ENCODE measurements at regions not wholly inside any gene's neighbourhood (a gene's known extent, or its start where the extent isn't known, plus 50 kb on each side); places are given as distances from the start of the nearest gene placed in this dataset.

DNA sequence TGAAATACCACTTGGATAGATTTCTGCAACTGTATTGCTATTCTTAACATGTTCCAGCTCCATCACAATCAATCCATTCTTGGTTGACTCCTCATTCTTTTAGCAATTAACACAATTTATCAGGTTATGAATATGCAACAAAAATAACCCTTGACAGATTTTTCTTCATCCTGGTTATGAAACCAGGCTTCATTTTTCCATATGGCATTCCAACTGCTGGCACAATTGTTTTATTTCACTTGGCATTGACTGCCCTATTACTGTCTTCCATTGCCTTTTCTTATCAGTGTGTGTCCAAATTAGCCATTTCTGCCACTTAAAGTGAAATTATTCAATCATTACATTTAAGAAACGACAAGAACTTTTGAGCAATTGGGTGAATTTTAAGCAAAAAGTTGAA, 388.8 kb upstream of the EPHA5 start:
- no peak for TF ChIP-seq FOXM1 (IDR thresholded peaks at IDR 0.05; ENCODE audit: borderline replicate concordance, low read depth)
- TF ChIP-seq, protein P1, sequence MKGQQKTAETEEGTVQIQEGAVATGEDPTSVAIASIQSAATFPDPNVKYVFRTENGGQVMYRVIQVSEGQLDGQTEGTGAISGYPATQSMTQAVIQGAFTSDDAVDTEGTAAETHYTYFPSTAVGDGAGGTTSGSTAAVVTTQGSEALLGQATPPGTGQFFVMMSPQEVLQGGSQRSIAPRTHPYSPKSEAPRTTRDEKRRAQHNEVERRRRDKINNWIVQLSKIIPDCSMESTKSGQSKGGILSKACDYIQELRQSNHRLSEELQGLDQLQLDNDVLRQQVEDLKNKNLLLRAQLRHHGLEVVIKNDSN (IDR thresholded peaks at IDR 0.05) = no peak
- TF ChIP-seq EGR1 (IDR thresholded peaks at IDR 0.05) = no peak

DNA sequence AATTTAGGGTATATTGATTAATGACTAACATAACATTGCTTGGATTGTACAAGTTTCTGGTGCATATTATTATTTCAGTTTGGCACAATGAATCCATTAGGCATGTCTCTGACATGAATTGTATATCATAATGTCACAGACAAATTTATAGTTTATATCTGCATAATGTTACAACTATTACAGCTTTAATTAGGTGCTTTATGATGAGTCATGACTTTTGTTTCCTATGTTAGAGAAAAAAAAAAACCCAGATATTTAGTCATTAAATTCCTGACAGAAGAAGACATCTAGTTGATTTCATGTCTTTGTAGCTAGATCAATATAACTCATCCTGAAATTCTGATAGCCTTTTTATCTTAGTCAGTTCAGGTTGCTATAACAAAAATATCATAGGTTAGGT, 385.7 kb upstream of the EPHA5 start:
- no peak for TF ChIP-seq CEBPB (IDR thresholded peaks at IDR 0.05)
- no peak for TF ChIP-seq NFIC (IDR thresholded peaks at IDR 0.05)

DNA sequence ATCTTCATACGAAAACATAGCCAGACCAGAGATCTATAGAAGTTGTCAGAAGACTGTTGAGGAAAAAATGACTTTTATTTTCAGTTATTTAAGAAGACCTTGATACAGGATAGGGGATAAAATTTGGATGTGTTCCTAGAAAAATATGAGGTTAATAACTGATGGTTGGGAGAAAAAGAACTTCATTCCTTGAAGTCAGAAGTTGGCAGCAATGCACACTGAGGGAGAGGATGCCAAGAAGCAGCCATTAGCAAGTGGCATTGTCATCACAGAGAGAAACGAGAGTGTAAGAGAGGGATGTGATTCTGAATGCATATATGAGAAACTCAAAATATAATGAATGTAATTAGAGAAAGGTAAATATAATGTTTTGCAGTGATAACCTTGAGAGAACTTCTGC, 382.1 kb upstream of the EPHA5 start:
- TF ChIP-seq, protein P2, sequence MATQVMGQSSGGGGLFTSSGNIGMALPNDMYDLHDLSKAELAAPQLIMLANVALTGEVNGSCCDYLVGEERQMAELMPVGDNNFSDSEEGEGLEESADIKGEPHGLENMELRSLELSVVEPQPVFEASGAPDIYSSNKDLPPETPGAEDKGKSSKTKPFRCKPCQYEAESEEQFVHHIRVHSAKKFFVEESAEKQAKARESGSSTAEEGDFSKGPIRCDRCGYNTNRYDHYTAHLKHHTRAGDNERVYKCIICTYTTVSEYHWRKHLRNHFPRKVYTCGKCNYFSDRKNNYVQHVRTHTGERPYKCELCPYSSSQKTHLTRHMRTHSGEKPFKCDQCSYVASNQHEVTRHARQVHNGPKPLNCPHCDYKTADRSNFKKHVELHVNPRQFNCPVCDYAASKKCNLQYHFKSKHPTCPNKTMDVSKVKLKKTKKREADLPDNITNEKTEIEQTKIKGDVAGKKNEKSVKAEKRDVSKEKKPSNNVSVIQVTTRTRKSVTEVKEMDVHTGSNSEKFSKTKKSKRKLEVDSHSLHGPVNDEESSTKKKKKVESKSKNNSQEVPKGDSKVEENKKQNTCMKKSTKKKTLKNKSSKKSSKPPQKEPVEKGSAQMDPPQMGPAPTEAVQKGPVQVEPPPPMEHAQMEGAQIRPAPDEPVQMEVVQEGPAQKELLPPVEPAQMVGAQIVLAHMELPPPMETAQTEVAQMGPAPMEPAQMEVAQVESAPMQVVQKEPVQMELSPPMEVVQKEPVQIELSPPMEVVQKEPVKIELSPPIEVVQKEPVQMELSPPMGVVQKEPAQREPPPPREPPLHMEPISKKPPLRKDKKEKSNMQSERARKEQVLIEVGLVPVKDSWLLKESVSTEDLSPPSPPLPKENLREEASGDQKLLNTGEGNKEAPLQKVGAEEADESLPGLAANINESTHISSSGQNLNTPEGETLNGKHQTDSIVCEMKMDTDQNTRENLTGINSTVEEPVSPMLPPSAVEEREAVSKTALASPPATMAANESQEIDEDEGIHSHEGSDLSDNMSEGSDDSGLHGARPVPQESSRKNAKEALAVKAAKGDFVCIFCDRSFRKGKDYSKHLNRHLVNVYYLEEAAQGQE (IDR thresholded peaks at IDR 0.05; ENCODE audit: low read depth) = no peak
- TF ChIP-seq TAF1 (IDR thresholded peaks at IDR 0.05; ENCODE audit: low read depth) (no peak), NFIC (IDR thresholded peaks at IDR 0.05) (no peak), TEAD4 (IDR thresholded peaks at IDR 0.05) (no peak), RAD21 (IDR thresholded peaks at IDR 0.05; ENCODE audit: low read depth) (no peak)
- TF ChIP-seq, protein P3, sequence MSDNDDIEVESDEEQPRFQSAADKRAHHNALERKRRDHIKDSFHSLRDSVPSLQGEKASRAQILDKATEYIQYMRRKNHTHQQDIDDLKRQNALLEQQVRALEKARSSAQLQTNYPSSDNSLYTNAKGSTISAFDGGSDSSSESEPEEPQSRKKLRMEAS (IDR thresholded peaks at IDR 0.05) = no peak
- TF ChIP-seq, protein P1 (IDR thresholded peaks at IDR 0.05) = no peak

DNA sequence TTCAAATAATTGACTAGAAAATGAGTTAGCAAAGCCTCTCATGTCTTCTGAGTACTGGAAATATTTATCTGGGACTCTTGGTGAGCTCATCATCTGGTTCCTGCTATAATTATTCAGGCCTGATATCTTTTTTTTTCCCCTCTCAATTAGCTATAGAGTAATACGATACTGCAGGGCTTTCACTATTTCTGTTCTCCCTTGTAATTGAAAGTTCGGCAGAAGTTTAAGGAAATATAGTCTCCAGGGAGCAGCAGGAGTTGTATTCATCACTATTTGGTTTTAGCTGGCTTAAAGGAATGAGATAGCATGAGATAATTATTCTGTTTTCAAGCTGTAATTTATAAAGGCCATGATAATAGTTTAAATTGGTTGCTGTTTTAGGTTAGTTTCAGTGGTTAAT, 378.6 kb upstream of the EPHA5 start:
- TF ChIP-seq, protein P1 (IDR thresholded peaks at IDR 0.05) = no peak
- TF ChIP-seq, protein P3 (IDR thresholded peaks at IDR 0.05) = no peak
- TF ChIP-seq FOXM1 (IDR thresholded peaks at IDR 0.05; ENCODE audit: borderline replicate concordance, low read depth) (no peak), CREB1 (IDR thresholded peaks at IDR 0.05; ENCODE audit: low read depth) (no peak), RAD21 (IDR thresholded peaks at IDR 0.05; ENCODE audit: low read depth) (no peak), EP300 (IDR thresholded peaks at IDR 0.05; ENCODE audit: borderline replicate concordance) (no peak), TCF12 (IDR thresholded peaks at IDR 0.05; ENCODE audit: low read depth) (no peak), YY1 (IDR thresholded peaks at IDR 0.05; ENCODE audit: low read depth) (no peak), EGR1 (IDR thresholded peaks at IDR 0.05) (no peak), NFIC (IDR thresholded peaks at IDR 0.05) (no peak), TAF1 (IDR thresholded peaks at IDR 0.05; ENCODE audit: low read depth) (no peak), TEAD4 (IDR thresholded peaks at IDR 0.05) (no peak), ZBTB7A (IDR thresholded peaks at IDR 0.05; ENCODE audit: low read depth) (no peak), CEBPB (IDR thresholded peaks at IDR 0.05) (no peak)
- TF ChIP-seq, protein P2 (IDR thresholded peaks at IDR 0.05; ENCODE audit: low read depth) = no peak

DNA sequence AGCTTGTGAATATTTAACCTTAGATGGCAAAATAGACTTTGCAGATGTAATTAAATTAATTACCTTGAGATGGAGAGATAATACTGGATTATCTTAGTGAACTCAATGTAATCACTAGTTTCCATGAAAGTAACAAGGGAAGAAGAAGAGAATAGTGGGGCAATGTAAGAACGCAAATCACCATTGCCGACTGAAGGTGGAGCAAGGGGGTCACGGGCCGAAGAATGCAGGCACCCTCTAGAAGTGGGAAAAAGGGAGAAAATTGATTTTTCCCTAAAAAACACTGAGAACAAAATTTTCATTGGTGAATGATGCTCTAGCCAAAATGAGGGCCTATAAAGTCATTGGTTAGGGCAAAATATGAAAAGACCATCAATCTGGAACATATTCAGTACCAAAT, 375.6 kb upstream of the EPHA5 start:
- TF ChIP-seq NFIC (IDR thresholded peaks at IDR 0.05) (no peak), EGR1 (IDR thresholded peaks at IDR 0.05) (no peak), TAF1 (IDR thresholded peaks at IDR 0.05; ENCODE audit: low read depth) (no peak), FOXM1 (IDR thresholded peaks at IDR 0.05; ENCODE audit: borderline replicate concordance, low read depth) (no peak), CEBPB (IDR thresholded peaks at IDR 0.05) (no peak), YY1 (IDR thresholded peaks at IDR 0.05; ENCODE audit: low read depth) (no peak), TEAD4 (IDR thresholded peaks at IDR 0.05) (no peak), ZBTB7A (IDR thresholded peaks at IDR 0.05; ENCODE audit: low read depth) (no peak), RAD21 (IDR thresholded peaks at IDR 0.05; ENCODE audit: low read depth) (no peak), CREB1 (IDR thresholded peaks at IDR 0.05; ENCODE audit: low read depth) (no peak)
- TF ChIP-seq, protein P2 (IDR thresholded peaks at IDR 0.05; ENCODE audit: low read depth) = no peak
